ENCODE measurements at regions not wholly inside any gene's neighbourhood (a gene's known extent, or its start where the extent isn't known, plus 50 kb on each side); places are given as distances from the start of the nearest gene placed in this dataset.

DNA sequence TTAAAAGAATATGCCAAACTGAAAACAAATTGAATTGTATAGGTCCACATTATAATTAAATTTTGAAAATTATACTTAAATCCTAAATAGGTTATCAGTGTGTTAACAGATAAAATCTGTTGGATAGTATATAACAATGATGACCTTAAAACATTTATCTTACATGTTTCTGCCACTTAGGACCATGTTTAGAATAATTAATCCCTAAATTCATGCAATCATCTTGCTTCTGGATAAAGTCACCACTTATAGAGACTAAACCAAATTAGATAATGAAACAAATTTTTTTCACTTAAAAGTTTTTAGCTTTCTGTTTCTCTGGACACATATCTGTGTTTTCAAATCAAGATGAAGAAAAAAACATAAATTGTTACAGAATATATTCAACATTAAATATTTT lies 511.7 kb upstream of the MIR17HG start:
- DNase-seq (ENCODE audit: low spot score) = no peak
- Histone ChIP-seq H3K36me3 (ENCODE audit: control insufficient read depth in 4 of 4, insufficient read depth in 3 of 4, low read depth in 1 of 4, low read length in 3 of 4) (no peaks in the 10 kb centered on the region), H3K4me1 (ENCODE audit: control insufficient read depth in 4 of 4, insufficient read depth in 4 of 4, low read length in 3 of 4) (no peaks in the 10 kb centered on the region), H3K9ac (ENCODE audit: low read depth in 1 of 2, low read length in 2 of 2) (no peak overlapping the region), H3K4me3 (ENCODE audit: low read depth in 1 of 3, low read length in 3 of 3) (no peak overlapping the region), H3K27ac (ENCODE audit: low read depth in 1 of 2, low read length in 2 of 2) (no peak overlapping the region), H3K9me3 (ENCODE audit: control insufficient read depth in 4 of 4, low read length in 3 of 4) (no peaks in the 10 kb centered on the region), H3K27me3 (ENCODE audit: control insufficient read depth in 4 of 4, insufficient read depth in 4 of 4, low read length in 3 of 4) (no peaks in the 10 kb centered on the region)
- TF ChIP-seq FOXA1 (IDR thresholded peaks at IDR 0.05) (no peak), JUND (IDR thresholded peaks at IDR 0.05) (no peak), EGR1 (IDR thresholded peaks at IDR 0.05; ENCODE audit: low read depth in 2 of 2) (no peak), RXRA (IDR thresholded peaks at IDR 0.05) (no peak), SP1 (IDR thresholded peaks at IDR 0.05) (no peak), HNF4G (IDR thresholded peaks at IDR 0.05) (no peak)

GRCh38 chr13:90838317-90838960 lies 509.0 kb upstream of the MIR17HG start:
- no peaks in the 10 kb centered on the region for H3K4me1 ChIP-seq (ENCODE audit: control insufficient read depth in 4 of 4, insufficient read depth in 4 of 4, low read length in 3 of 4)

More at GRCh38 chr13:90838317-90838960, 509.0 kb upstream of the MIR17HG start:
- Histone ChIP-seq H3K4me3 (ENCODE audit: low read depth in 1 of 3, low read length in 3 of 3) (no peak overlapping the region), H3K9ac (ENCODE audit: low read depth in 1 of 2, low read length in 2 of 2) (no peak overlapping the region), H3K27me3 (ENCODE audit: control insufficient read depth in 4 of 4, insufficient read depth in 4 of 4, low read length in 3 of 4) (no peaks in the 10 kb centered on the region), H3K9me3 (ENCODE audit: control insufficient read depth in 4 of 4, low read length in 3 of 4) (no peaks in the 10 kb centered on the region), H3K27ac (ENCODE audit: low read depth in 1 of 2, low read length in 2 of 2) (no peak overlapping the region), H3K36me3 (ENCODE audit: control insufficient read depth in 4 of 4, insufficient read depth in 3 of 4, low read depth in 1 of 4, low read length in 3 of 4) (no peaks in the 10 kb centered on the region)
- no peak for DNase-seq (ENCODE audit: low spot score)
- TF ChIP-seq HNF4G (IDR thresholded peaks at IDR 0.05) (no peak), ZBTB33 (IDR thresholded peaks at IDR 0.05) (no peak), RXRA (IDR thresholded peaks at IDR 0.05) (no peak), JUND (IDR thresholded peaks at IDR 0.05) (no peak), YY1 (IDR thresholded peaks at IDR 0.05) (no peak), TAF1 (conservative IDR thresholded peaks at IDR 0.05) (no peak), FOXA2 (IDR thresholded peaks at IDR 0.05) (no peak), EGR1 (IDR thresholded peaks at IDR 0.05; ENCODE audit: low read depth in 2 of 2) (no peak), SP1 (IDR thresholded peaks at IDR 0.05) (no peak), HNF4A (conservative IDR thresholded peaks at IDR 0.05) (no peak)
- TF ChIP-seq, protein P1, sequence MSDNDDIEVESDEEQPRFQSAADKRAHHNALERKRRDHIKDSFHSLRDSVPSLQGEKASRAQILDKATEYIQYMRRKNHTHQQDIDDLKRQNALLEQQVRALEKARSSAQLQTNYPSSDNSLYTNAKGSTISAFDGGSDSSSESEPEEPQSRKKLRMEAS (IDR thresholded peaks at IDR 0.05) = no peak
- TF ChIP-seq, protein P2, sequence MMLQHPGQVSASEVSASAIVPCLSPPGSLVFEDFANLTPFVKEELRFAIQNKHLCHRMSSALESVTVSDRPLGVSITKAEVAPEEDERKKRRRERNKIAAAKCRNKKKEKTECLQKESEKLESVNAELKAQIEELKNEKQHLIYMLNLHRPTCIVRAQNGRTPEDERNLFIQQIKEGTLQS (IDR thresholded peaks at IDR 0.05) = no peak
- TF ChIP-seq, protein P3, sequence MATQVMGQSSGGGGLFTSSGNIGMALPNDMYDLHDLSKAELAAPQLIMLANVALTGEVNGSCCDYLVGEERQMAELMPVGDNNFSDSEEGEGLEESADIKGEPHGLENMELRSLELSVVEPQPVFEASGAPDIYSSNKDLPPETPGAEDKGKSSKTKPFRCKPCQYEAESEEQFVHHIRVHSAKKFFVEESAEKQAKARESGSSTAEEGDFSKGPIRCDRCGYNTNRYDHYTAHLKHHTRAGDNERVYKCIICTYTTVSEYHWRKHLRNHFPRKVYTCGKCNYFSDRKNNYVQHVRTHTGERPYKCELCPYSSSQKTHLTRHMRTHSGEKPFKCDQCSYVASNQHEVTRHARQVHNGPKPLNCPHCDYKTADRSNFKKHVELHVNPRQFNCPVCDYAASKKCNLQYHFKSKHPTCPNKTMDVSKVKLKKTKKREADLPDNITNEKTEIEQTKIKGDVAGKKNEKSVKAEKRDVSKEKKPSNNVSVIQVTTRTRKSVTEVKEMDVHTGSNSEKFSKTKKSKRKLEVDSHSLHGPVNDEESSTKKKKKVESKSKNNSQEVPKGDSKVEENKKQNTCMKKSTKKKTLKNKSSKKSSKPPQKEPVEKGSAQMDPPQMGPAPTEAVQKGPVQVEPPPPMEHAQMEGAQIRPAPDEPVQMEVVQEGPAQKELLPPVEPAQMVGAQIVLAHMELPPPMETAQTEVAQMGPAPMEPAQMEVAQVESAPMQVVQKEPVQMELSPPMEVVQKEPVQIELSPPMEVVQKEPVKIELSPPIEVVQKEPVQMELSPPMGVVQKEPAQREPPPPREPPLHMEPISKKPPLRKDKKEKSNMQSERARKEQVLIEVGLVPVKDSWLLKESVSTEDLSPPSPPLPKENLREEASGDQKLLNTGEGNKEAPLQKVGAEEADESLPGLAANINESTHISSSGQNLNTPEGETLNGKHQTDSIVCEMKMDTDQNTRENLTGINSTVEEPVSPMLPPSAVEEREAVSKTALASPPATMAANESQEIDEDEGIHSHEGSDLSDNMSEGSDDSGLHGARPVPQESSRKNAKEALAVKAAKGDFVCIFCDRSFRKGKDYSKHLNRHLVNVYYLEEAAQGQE (IDR thresholded peaks at IDR 0.05) = no peak
- TF ChIP-seq, protein P4, sequence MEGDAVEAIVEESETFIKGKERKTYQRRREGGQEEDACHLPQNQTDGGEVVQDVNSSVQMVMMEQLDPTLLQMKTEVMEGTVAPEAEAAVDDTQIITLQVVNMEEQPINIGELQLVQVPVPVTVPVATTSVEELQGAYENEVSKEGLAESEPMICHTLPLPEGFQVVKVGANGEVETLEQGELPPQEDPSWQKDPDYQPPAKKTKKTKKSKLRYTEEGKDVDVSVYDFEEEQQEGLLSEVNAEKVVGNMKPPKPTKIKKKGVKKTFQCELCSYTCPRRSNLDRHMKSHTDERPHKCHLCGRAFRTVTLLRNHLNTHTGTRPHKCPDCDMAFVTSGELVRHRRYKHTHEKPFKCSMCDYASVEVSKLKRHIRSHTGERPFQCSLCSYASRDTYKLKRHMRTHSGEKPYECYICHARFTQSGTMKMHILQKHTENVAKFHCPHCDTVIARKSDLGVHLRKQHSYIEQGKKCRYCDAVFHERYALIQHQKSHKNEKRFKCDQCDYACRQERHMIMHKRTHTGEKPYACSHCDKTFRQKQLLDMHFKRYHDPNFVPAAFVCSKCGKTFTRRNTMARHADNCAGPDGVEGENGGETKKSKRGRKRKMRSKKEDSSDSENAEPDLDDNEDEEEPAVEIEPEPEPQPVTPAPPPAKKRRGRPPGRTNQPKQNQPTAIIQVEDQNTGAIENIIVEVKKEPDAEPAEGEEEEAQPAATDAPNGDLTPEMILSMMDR (IDR thresholded peaks at IDR 0.05; ENCODE audit: low read depth, low read length, missing input control) = no peak
- WGBS = 75% methylated on average over 4 of the region's 4 CpGs

Data from liver (tissue), 8 donors.